GM10248 (cell line): ENCODE measurements at regions not wholly inside any gene's neighbourhood (a gene's known extent, or its start where the extent isn't known, plus 50 kb on each side); places are given as distances from the start of the nearest gene placed in this dataset.

Experiments
- CTCF ChIA-PET: fragments of 300-600 bp; sonication (Branson Sonifier 250); formaldehyde crosslinking; extraction: SDS; loops from one replicate; lab custom pipeline; 2021; ENCODE audit warnings: antibody characterized with exemption; lab: Yijun Ruan, JAX
- POLR2A ChIA-PET: fragments of 350-650 bp; sonication (Branson Sonifier 250); formaldehyde crosslinking; extraction: SDS; loops from one replicate; lab custom pipeline; 2020; ENCODE audit warnings: antibody characterized with exemption; lab: Yijun Ruan, JAX
- DNase-seq: peaks from one replicate; pipeline ENCODE4 v3.0.0; 2012; ENCODE audit errors: extremely low spot score
- CTCF ChIP-seq: IDR thresholded peaks from 2 replicates; pipeline ENCODE4 v1.5.1; 2012; ENCODE audit warnings: mild to moderate bottlenecking, low read depth; ENCODE audit errors: extremely low read depth, missing control alignments, control extremely low read depth

DNA sequence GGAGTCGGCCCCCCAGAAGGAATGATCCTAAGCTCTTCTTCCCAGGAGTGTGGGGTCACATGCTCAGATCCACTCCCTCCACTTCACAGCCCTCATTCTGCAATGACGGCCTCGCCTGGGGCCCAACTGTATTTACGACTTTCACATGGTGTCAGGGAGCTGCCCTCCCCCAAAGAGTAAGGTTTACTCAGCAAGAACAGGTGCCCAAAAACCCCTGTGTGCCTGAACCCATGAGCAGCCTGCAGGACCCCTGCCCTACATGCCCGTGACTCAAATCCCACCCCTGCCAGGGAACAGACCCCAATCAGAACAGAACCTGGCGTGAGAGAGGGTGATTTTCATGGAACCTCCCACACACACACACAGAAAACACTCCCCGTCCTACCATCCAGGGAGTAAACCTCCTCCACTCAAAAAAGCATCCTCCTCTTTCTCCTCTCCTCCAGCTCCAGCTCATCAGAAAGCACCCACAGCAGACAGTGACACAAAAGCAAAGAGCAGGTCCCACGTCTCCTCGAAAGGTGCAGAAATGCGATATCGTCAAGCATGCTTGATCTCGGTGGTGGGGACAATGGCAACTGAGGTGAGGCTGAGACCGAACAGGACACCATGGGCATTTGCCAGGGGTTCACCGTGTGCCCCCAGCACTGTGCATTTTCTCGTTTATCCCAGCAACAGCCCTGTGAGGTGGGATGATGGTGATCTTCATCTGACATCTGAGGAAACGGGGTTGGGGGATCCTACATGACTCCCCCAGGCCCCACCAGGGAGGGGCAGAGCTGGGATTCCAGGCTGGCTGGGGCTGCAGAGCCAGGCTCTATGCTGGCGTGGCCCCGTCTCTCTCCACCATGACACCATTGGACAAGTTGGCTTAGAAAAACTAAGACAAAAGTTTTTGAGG is 397.9 kb downstream of the NPHP4 start:
- POLR2A ChIA-PET: no interaction called here
- no peak for DNase-seq
- CTCF ChIA-PET: no interaction called here
- TF ChIP-seq CTCF: no peak

DNA sequence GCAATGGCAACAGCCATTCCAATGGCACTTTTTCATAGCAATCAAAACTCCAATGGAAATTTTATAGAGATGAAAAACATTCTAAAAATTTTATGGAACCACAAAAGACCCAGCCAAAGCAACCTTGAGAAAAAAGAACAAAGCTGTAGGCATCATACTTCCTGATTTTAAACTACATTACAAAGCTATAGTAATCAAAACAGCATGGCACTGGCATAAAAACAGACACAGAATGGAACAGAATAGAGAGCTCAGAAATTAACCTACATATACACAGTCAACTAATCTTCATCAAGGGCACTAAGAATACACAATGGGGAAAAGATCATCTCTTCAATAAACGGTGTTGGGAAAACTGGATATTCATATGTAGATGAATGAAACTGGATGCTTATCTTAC is 401.5 kb downstream of the NPHP4 start:
- CTCF ChIA-PET: no interaction called here
- DNase-seq: no peak
- POLR2A ChIA-PET: no interaction called here
- TF ChIP-seq CTCF: no peak

GRCh38 chr1:5586629-5587028 is 405.6 kb downstream of the NPHP4 start:
- no peak for TF ChIP-seq CTCF
- CTCF ChIA-PET: no interaction called here
- POLR2A ChIA-PET: no interaction called here
- DNase-seq: no peak

- DNase-seq: no peak
- no peak for TF ChIP-seq CTCF
- ChIA-PET CTCF (no interaction called here), POLR2A (no interaction called here)
These were observed 407.0 kb downstream of the NPHP4 start for GRCh38 chr1:5585256-5585655.

GRCh38 chr1:5580926-5581325 is 411.3 kb downstream of the NPHP4 start:
- TF ChIP-seq CTCF: no peak
- ChIA-PET CTCF (no interaction called here), POLR2A (no interaction called here)
- no peak for DNase-seq

GRCh38 chr1:5579966-5580365 is 412.3 kb downstream of the NPHP4 start:
- CTCF ChIA-PET: no interaction called here
- no peak for TF ChIP-seq CTCF
- POLR2A ChIA-PET: no interaction called here
- DNase-seq: no peak
